ENCODE measurements at regions not wholly inside any gene's neighbourhood (a gene's known extent, or its start where the extent isn't known, plus 50 kb on each side); places are given as distances from the start of the nearest gene placed in this dataset.
"Not testable (repeated sequence)": the region's sequence is repeated elsewhere in the genome, so short reads cannot be mapped to it uniquely, and the experiment has no call there.

GRCh38 chr3:35241236-35241635 lies 398.1 kb upstream of the ARPP21 start:
- no peak for TF ChIP-seq JUND (IDR thresholded peaks at IDR 0.05; ENCODE audit: low read depth)
- in situ Hi-C loops (cut with HindIII; ENCODE audit: low pct_unique_long_range_greater_than_20kb, low sequenced_read_pairs): no loop called here
- no peak for DNase-seq (ENCODE audit: low read depth in 1 of 2, low spot score in 1 of 2)

- DNase-seq (ENCODE audit: low read depth in 1 of 2, low spot score in 1 of 2): no peak
- no peak for TF ChIP-seq JUND (IDR thresholded peaks at IDR 0.05; ENCODE audit: low read depth)
- in situ Hi-C loops (cut with HindIII; ENCODE audit: low pct_unique_long_range_greater_than_20kb, low sequenced_read_pairs): no loop called here
Observed at GRCh38 chr3:35254917-35255316, 384.4 kb upstream of the ARPP21 start.

- in situ Hi-C loops (cut with HindIII; ENCODE audit: low pct_unique_long_range_greater_than_20kb, low sequenced_read_pairs): no loop called here
- DNase-seq (ENCODE audit: low read depth in 1 of 2, low spot score in 1 of 2): no peak
- no peak for TF ChIP-seq JUND (IDR thresholded peaks at IDR 0.05; ENCODE audit: low read depth)
Observed at GRCh38 chr3:35257641-35258040, 381.7 kb upstream of the ARPP21 start.

GRCh38 chr3:35262406-35262805 lies 376.9 kb upstream of the ARPP21 start:
- TF ChIP-seq JUND (IDR thresholded peaks at IDR 0.05; ENCODE audit: low read depth): no peak
- in situ Hi-C loops (cut with HindIII; ENCODE audit: low pct_unique_long_range_greater_than_20kb, low sequenced_read_pairs): no loop called here
- no peak for DNase-seq (ENCODE audit: low read depth in 1 of 2, low spot score in 1 of 2)

GRCh38 chr3:35263477-35263876 lies 375.8 kb upstream of the ARPP21 start:
- TF ChIP-seq JUND (IDR thresholded peaks at IDR 0.05; ENCODE audit: low read depth): no peak
- in situ Hi-C loops (cut with HindIII; ENCODE audit: low pct_unique_long_range_greater_than_20kb, low sequenced_read_pairs): no loop called here
- no peak for DNase-seq (ENCODE audit: low read depth in 1 of 2, low spot score in 1 of 2)

GRCh38 chr3:35266065-35266464 lies 373.3 kb upstream of the ARPP21 start:
- in situ Hi-C loops (cut with HindIII; ENCODE audit: low pct_unique_long_range_greater_than_20kb, low sequenced_read_pairs): not testable (repeated sequence)

GRCh38 chr3:35275768-35276167 lies 363.6 kb upstream of the ARPP21 start:
- no peak for DNase-seq (ENCODE audit: low read depth in 1 of 2, low spot score in 1 of 2)
- TF ChIP-seq JUND (IDR thresholded peaks at IDR 0.05; ENCODE audit: low read depth): no peak
- in situ Hi-C loops (cut with HindIII; ENCODE audit: low pct_unique_long_range_greater_than_20kb, low sequenced_read_pairs): no loop called here

More at GRCh38 chr3:35266065-35266464, 373.3 kb upstream of the ARPP21 start:
- not testable (repeated sequence) for DNase-seq (ENCODE audit: low read depth in 1 of 2, low spot score in 1 of 2)

- no peak for TF ChIP-seq JUND (IDR thresholded peaks at IDR 0.05; ENCODE audit: low read depth)
- in situ Hi-C loops (cut with HindIII; ENCODE audit: low pct_unique_long_range_greater_than_20kb, low sequenced_read_pairs): no loop called here
- DNase-seq (ENCODE audit: low read depth in 1 of 2, low spot score in 1 of 2): no peak
Observed at GRCh38 chr3:35276568-35276967, 362.8 kb upstream of the ARPP21 start.

- TF ChIP-seq JUND (IDR thresholded peaks at IDR 0.05; ENCODE audit: low read depth): no peak
- in situ Hi-C loops (cut with HindIII; ENCODE audit: low pct_unique_long_range_greater_than_20kb, low sequenced_read_pairs): no loop called here
- DNase-seq (ENCODE audit: low read depth in 1 of 2, low spot score in 1 of 2): no peak
Observed at GRCh38 chr3:35291471-35292236, 347.7 kb upstream of the ARPP21 start.

- DNase-seq (ENCODE audit: low read depth in 1 of 2, low spot score in 1 of 2): no peak
- in situ Hi-C loops (cut with HindIII; ENCODE audit: low pct_unique_long_range_greater_than_20kb, low sequenced_read_pairs): no loop called here
- no peak for TF ChIP-seq JUND (IDR thresholded peaks at IDR 0.05; ENCODE audit: low read depth)
Observed at GRCh38 chr3:35292568-35292967, 346.8 kb upstream of the ARPP21 start.

- TF ChIP-seq JUND (IDR thresholded peaks at IDR 0.05; ENCODE audit: low read depth): no peak
- in situ Hi-C loops (cut with HindIII; ENCODE audit: low pct_unique_long_range_greater_than_20kb, low sequenced_read_pairs): no loop called here
- DNase-seq (ENCODE audit: low read depth in 1 of 2, low spot score in 1 of 2): no peak
Observed at GRCh38 chr3:35295906-35296305, 343.4 kb upstream of the ARPP21 start.

- no peak for DNase-seq (ENCODE audit: low read depth in 1 of 2, low spot score in 1 of 2)
- in situ Hi-C loops (cut with HindIII; ENCODE audit: low pct_unique_long_range_greater_than_20kb, low sequenced_read_pairs): no loop called here
Observed at GRCh38 chr3:35296533-35296932, 342.8 kb upstream of the ARPP21 start.

GRCh38 chr3:35296944-35297343 lies 342.4 kb upstream of the ARPP21 start:
- DNase-seq (ENCODE audit: low read depth in 1 of 2, low spot score in 1 of 2); in situ Hi-C loops (cut with HindIII; ENCODE audit: low pct_unique_long_range_greater_than_20kb, low sequenced_read_pairs): not testable (repeated sequence)

More at GRCh38 chr3:35296533-35296932, 342.8 kb upstream of the ARPP21 start:
- no peak for TF ChIP-seq JUND (IDR thresholded peaks at IDR 0.05; ENCODE audit: low read depth)

- no peak for DNase-seq (ENCODE audit: low read depth in 1 of 2, low spot score in 1 of 2)
- TF ChIP-seq JUND (IDR thresholded peaks at IDR 0.05; ENCODE audit: low read depth): no peak
- in situ Hi-C loops (cut with HindIII; ENCODE audit: low pct_unique_long_range_greater_than_20kb, low sequenced_read_pairs): no loop called here
Observed at GRCh38 chr3:35305406-35305805, 333.9 kb upstream of the ARPP21 start.
